ENCODE measurements at regions not wholly inside any gene's neighbourhood (a gene's known extent, or its start where the extent isn't known, plus 50 kb on each side); places are given as distances from the start of the nearest gene placed in this dataset.
"Not testable (repeated sequence)": the region's sequence is repeated elsewhere in the genome, so short reads cannot be mapped to it uniquely, and the experiment has no call there.

- DNase-seq (ENCODE audit: low read depth), result no peak
Measured at GRCh38 chr4:141290771-141291170, 70.1 kb downstream of the ZNF330 start.

- DNase-seq (ENCODE audit: low read depth), result no peak
Measured at GRCh38 chr4:141294306-141294705, 73.6 kb downstream of the ZNF330 start.

- DNase-seq (ENCODE audit: low read depth), result no peak
Measured at GRCh38 chr4:141301216-141301615, 80.5 kb downstream of the ZNF330 start.

- no peak for DNase-seq (ENCODE audit: low read depth)
Measured at GRCh38 chr4:141302924-141303323, 82.2 kb downstream of the ZNF330 start.

GRCh38 chr4:141304346-141304745, 83.7 kb downstream of the ZNF330 start:
- no peak for DNase-seq (ENCODE audit: low read depth)

GRCh38 chr4:141306331-141306730, 85.6 kb downstream of the ZNF330 start:
- DNase-seq (ENCODE audit: low read depth), result no peak

GRCh38 chr4:141307241-141307689, 86.6 kb downstream of the ZNF330 start:
- DNase-seq (ENCODE audit: low read depth), result no peak

- DNase-seq (ENCODE audit: low read depth), result no peak
Measured at GRCh38 chr4:141309874-141310273, 89.2 kb downstream of the ZNF330 start.

- no peak for DNase-seq (ENCODE audit: low read depth)
Measured at GRCh38 chr4:141311246-141312204, 90.8 kb downstream of the ZNF330 start.

GRCh38 chr4:141314627-141315026, 93.9 kb downstream of the ZNF330 start:
- no peak for DNase-seq (ENCODE audit: low read depth)

- no peak for DNase-seq (ENCODE audit: low read depth)
Measured at GRCh38 chr4:141328560-141329173, 108.0 kb downstream of the ZNF330 start.

GRCh38 chr4:141329174-141329569, 108.5 kb downstream of the ZNF330 start:
- DNase-seq (ENCODE audit: low read depth), result peak; percentile 91

GRCh38 chr4:141330616-141331015, 109.9 kb downstream of the ZNF330 start:
- DNase-seq (ENCODE audit: low read depth), result no peak

GRCh38 chr4:141331534-141332358, 111.1 kb downstream of the ZNF330 start:
- no peak for DNase-seq (ENCODE audit: low read depth)

GRCh38 chr4:141332359-141333181, 111.9 kb downstream of the ZNF330 start:
- not testable (repeated sequence) for DNase-seq (ENCODE audit: low read depth)

GRCh38 chr4:141333456-141334230, 112.9 kb downstream of the ZNF330 start:
- peak; percentile 76 for DNase-seq (ENCODE audit: low read depth)

- DNase-seq (ENCODE audit: low read depth), result no peak
Measured at GRCh38 chr4:141335166-141335565, 114.5 kb downstream of the ZNF330 start.

- no peak for DNase-seq (ENCODE audit: low read depth)
Measured at GRCh38 chr4:141338238-141338637, 117.5 kb downstream of the ZNF330 start.

GRCh38 chr4:141339391-141339790, 118.7 kb downstream of the ZNF330 start:
- DNase-seq (ENCODE audit: low read depth), result no peak

GRCh38 chr4:141339966-141340365, 119.3 kb downstream of the ZNF330 start:
- no peak for DNase-seq (ENCODE audit: low read depth)

GRCh38 chr4:141340458-141340857, 119.8 kb downstream of the ZNF330 start:
- DNase-seq (ENCODE audit: low read depth), result no peak
